H9 (cell line): ENCODE measurements at regions not wholly inside any gene's neighbourhood (a gene's known extent, or its start where the extent isn't known, plus 50 kb on each side); places are given as distances from the start of the nearest gene placed in this dataset.

Source experiments
- DNase-seq: peaks from one replicate; pipeline ENCODE4 v3.0.0-alpha.2; 2017
- H2AFZ ChIP-seq: one replicate; pipeline ENCODE4 v1.6.1; 2013; ENCODE audit warnings: mild to moderate bottlenecking, low read length, control low read depth, moderate library complexity
- H2AK5ac ChIP-seq: 2 replicates; pipeline ENCODE4 v1.6.1; 2013; ENCODE audit warnings: low read length, control low read depth, mixed read lengths; ENCODE audit not compliant: insufficient read length
- H2BK120ac ChIP-seq: one replicate; pipeline ENCODE4 v1.6.1; 2013; ENCODE audit warnings: low read depth, mild to moderate bottlenecking, low read length, control low read depth, inconsistent platforms; ENCODE audit not compliant: poor library complexity, severe bottlenecking
- H2BK12ac ChIP-seq: 2 replicates; pipeline ENCODE4 v1.6.1; 2013; ENCODE audit warnings: low read length, control low read depth, mixed read lengths, low read depth; ENCODE audit not compliant: insufficient read length
- H2BK15ac ChIP-seq: 2 replicates; pipeline ENCODE4 v1.6.1; 2013; ENCODE audit warnings: low read depth, low read length, control low read depth
- H2BK20ac ChIP-seq: one replicate; pipeline ENCODE4 v1.6.1; 2013; ENCODE audit warnings: low read depth, mild to moderate bottlenecking, low read length, control low read depth, inconsistent platforms; ENCODE audit not compliant: poor library complexity, severe bottlenecking
- H2BK5ac ChIP-seq: 2 replicates; pipeline ENCODE4 v1.6.1; 2013; ENCODE audit warnings: low read length, control low read depth, mixed read lengths; ENCODE audit not compliant: insufficient read length
- H3K14ac ChIP-seq: 2 replicates; pipeline ENCODE4 v1.6.1; 2013; ENCODE audit warnings: low read length, control low read depth; ENCODE audit not compliant: insufficient read depth
- H3K18ac ChIP-seq: 2 replicates; pipeline ENCODE4 v1.6.1; 2013; ENCODE audit warnings: low read depth, mild to moderate bottlenecking, mixed read lengths, low read length, control low read depth; ENCODE audit not compliant: insufficient read length
- H3K23ac ChIP-seq: 2 replicates; pipeline ENCODE4 v1.6.1; 2013; ENCODE audit warnings: low read length, control low read depth, mixed read lengths, low read depth; ENCODE audit not compliant: insufficient read length
- H3K23me2 ChIP-seq: 2 replicates; pipeline ENCODE4 v1.6.1; 2013; ENCODE audit warnings: low read depth, mild to moderate bottlenecking, mixed read lengths, low read length, control low read depth; ENCODE audit not compliant: insufficient read length, poor library complexity, severe bottlenecking
- H3K27ac ChIP-seq: 2 replicates; pipeline ENCODE4 v1.5.1; 2013; ENCODE audit warnings: low read length, control low read depth, mixed read lengths, low read depth; ENCODE audit not compliant: insufficient read length
- H3K27me3 ChIP-seq: 2 replicates; pipeline ENCODE4 v1.6.1; 2013; ENCODE audit warnings: low read length, control low read depth, inconsistent platforms; ENCODE audit not compliant: insufficient read depth
- H3K4ac ChIP-seq: 2 replicates; pipeline ENCODE4 v1.6.1; 2013; ENCODE audit warnings: low read depth, mild to moderate bottlenecking, control low read depth, inconsistent platforms, low read length, moderate library complexity
- H3K4me1 ChIP-seq: 2 replicates; pipeline ENCODE4 v1.6.1; 2013; ENCODE audit warnings: low read length, control low read depth, inconsistent platforms; ENCODE audit not compliant: insufficient read depth
- H3K4me2 ChIP-seq: 2 replicates; pipeline ENCODE4 v1.6.1; 2013; ENCODE audit warnings: low read length, control low read depth, mixed read lengths; ENCODE audit not compliant: insufficient read length, insufficient read depth
- H3K56ac ChIP-seq: 2 replicates; pipeline ENCODE4 v1.6.1; 2013; ENCODE audit warnings: low read depth, mild to moderate bottlenecking, mixed read lengths, low read length, control low read depth; ENCODE audit not compliant: insufficient read length
- H3K79me1 ChIP-seq: 2 replicates; pipeline ENCODE4 v1.6.1; 2013; ENCODE audit warnings: low read depth, mild to moderate bottlenecking, moderate library complexity, low read length, control low read depth, inconsistent platforms; ENCODE audit not compliant: insufficient read depth, poor library complexity, severe bottlenecking
- H3K79me2 ChIP-seq: 2 replicates; pipeline ENCODE4 v1.6.1; 2013; ENCODE audit warnings: low read length, control low read depth, inconsistent platforms; ENCODE audit not compliant: insufficient read depth
- H3K9ac ChIP-seq: 2 replicates; pipeline ENCODE4 v1.6.1; 2013; ENCODE audit warnings: low read length, control low read depth, mixed read lengths; ENCODE audit not compliant: insufficient read length; ENCODE audit errors: extremely low read depth
- H3K9me3 ChIP-seq: one replicate; pipeline ENCODE4 v1.6.1; 2013; ENCODE audit warnings: low read depth, low read length, inconsistent platforms; ENCODE audit not compliant: control insufficient read depth
- H3T11ph ChIP-seq: one replicate; pipeline ENCODE4 v1.6.1; 2013; ENCODE audit warnings: mild to moderate bottlenecking, low read length, control low read depth, inconsistent platforms
- H4K20me1 ChIP-seq: one replicate; pipeline ENCODE4 v1.6.1; 2013; ENCODE audit not compliant: control insufficient read depth, insufficient read length, insufficient read depth
- H4K5ac ChIP-seq: 2 replicates; pipeline ENCODE4 v1.6.1; 2013; ENCODE audit warnings: low read depth, mild to moderate bottlenecking, mixed read lengths, low read length, control low read depth; ENCODE audit not compliant: insufficient read length
- H4K8ac ChIP-seq: replicated peaks from 2 replicates; pipeline ENCODE4 v1.6.1; 2013; ENCODE audit warnings: low read length, control low read depth, mixed read lengths, low read depth; ENCODE audit not compliant: insufficient read length
- H4K91ac ChIP-seq: 2 replicates; pipeline ENCODE4 v1.6.1; 2013; ENCODE audit warnings: low read depth, mild to moderate bottlenecking, moderate library complexity, mixed read lengths, low read length, control low read depth; ENCODE audit not compliant: insufficient read length
- H3K27ac Mint-ChIP-seq, 3 experiments: 2 replicates in 2 of 3; 3 replicates in 1 of 3; pipeline ENCODE4 v1.8.0; 2020 to 2021; ENCODE audit warnings: mixed read lengths in 3 of 3, mild to moderate bottlenecking in 1 of 3, moderate library complexity in 1 of 3
- H3K27me3 Mint-ChIP-seq: 2 replicates; pipeline ENCODE4 v1.8.0; 2021; ENCODE audit warnings: low read depth, mild to moderate bottlenecking, moderate library complexity, mixed read lengths
- H3K36me3 Mint-ChIP-seq, 3 experiments: 2 replicates in 2 of 3; 3 replicates in 1 of 3; pipeline ENCODE4 v1.8.0; 2020 to 2021; ENCODE audit warnings: low read depth in 3 of 3, mixed read lengths in 3 of 3; ENCODE audit not compliant: insufficient read depth in 1 of 3
- H3K4me1 Mint-ChIP-seq, 2 experiments: 2 replicates each; pipeline ENCODE4 v1.8.0; 2020; ENCODE audit warnings: mixed read lengths in 2 of 2
- H3K4me3 Mint-ChIP-seq, 2 experiments: 2 replicates in 1 of 2; 3 replicates in 1 of 2; pipeline ENCODE4 v1.8.0; 2020 to 2021; ENCODE audit warnings: mild to moderate bottlenecking in 2 of 2, mixed read lengths in 2 of 2, moderate library complexity in 1 of 2
- H3K9me3 Mint-ChIP-seq, 2 experiments: 2 replicates in 1 of 2; 3 replicates in 1 of 2; pipeline ENCODE4 v1.8.0; 2020; ENCODE audit warnings: mild to moderate bottlenecking in 2 of 2, mixed read lengths in 2 of 2, moderate library complexity in 1 of 2
- CTCF ChIP-seq: fragments of 200-600 bp; sonication (generic); conservative IDR thresholded peaks from 3 replicates; pipeline ENCODE4 v1.8.0; 2021; ENCODE audit warnings: antibody characterized with exemption, mild to moderate bottlenecking
- WGBS: extraction: QIAGEN DNeasy Blood & Tissue Kit; methylation state at CpG from one replicate; pipeline ENCODE4 v1.1.7; 2013; ENCODE audit warnings: missing lambda C conversion rate, low lambda C conversion rate, mixed read lengths; ENCODE audit not compliant: insufficient read length; ENCODE audit errors: extremely low coverage; 5-methylcytosine and 5-hydroxymethylcytosine counted together

- H2BK12ac ChIP-seq, result no peak overlapping the region
- no peak overlapping the region for H3T11ph ChIP-seq
- H2BK5ac ChIP-seq, result no peak overlapping the region
- no peak overlapping the region for H2BK20ac ChIP-seq
- peaks cover 0 to 5% of the 10 kb centered on the region in 2 experiments; a peak in 2 of 4 replicates for H3K4me1 Mint-ChIP-seq
- no peaks in the 10 kb centered on the region for H3K27me3 ChIP-seq
- H3K4me2 ChIP-seq, result no peak overlapping the region
- H3K27ac Mint-ChIP-seq, result no peak overlapping the region
- H3K79me2 ChIP-seq, result no peaks in the 10 kb centered on the region
- TF ChIP-seq CTCF, result no peak
- H3K23me2 ChIP-seq, result no peaks in the 10 kb centered on the region
- peak overlapping the region; percentile 41 for H4K5ac ChIP-seq
- WGBS, result no CpG with 5 or more reads among the region's 11 CpGs
- H3K9me3 ChIP-seq, result no peaks in the 10 kb centered on the region
- peaks cover 16% of the 10 kb centered on the region for H3K27me3 Mint-ChIP-seq
- no peaks in the 10 kb centered on the region for H3K79me1 ChIP-seq
- no peaks in the 10 kb centered on the region for H4K20me1 ChIP-seq
- no peak overlapping the region for H3K56ac ChIP-seq
- H3K4ac ChIP-seq, result no peak overlapping the region
- no peak overlapping the region for H3K18ac ChIP-seq
- no peak overlapping the region for H4K91ac ChIP-seq
- H4K8ac ChIP-seq, result no peak overlapping the region
- H3K27ac ChIP-seq, result no peak overlapping the region
- peak; percentile 12 for DNase-seq
- no peak overlapping the region for H3K23ac ChIP-seq
- H2BK120ac ChIP-seq, result no peak overlapping the region
- H3K36me3 Mint-ChIP-seq, result no peaks in the 10 kb centered on the region; a peak in 1 of 7 replicates
- no peak overlapping the region for H2BK15ac ChIP-seq
- H2AFZ ChIP-seq, result no peak overlapping the region
- H2AK5ac ChIP-seq, result no peak overlapping the region
- no peak overlapping the region for H3K9ac ChIP-seq
- H3K4me3 Mint-ChIP-seq, result no peak overlapping the region
- no peaks in the 10 kb centered on the region for H3K4me1 ChIP-seq
- H3K14ac ChIP-seq, result no peak overlapping the region
- no peaks in the 10 kb centered on the region; a peak in 2 of 5 replicates for H3K9me3 Mint-ChIP-seq
Measured at GRCh38 chr7:155863721-155864151, 51.5 kb upstream of the SHH start.
